HG03342 (cell line): ENCODE measurements at regions not wholly inside any gene's neighbourhood (a gene's known extent, or its start where the extent isn't known, plus 50 kb on each side); places are given as distances from the start of the nearest gene placed in this dataset.

Experiments
- ATAC-seq: cut with Tn5 transposase; IDR thresholded peaks from one replicate; pipeline ENCODE4 v1.9.1; 2021; ENCODE audit warnings: mild to moderate bottlenecking, moderate library complexity; ENCODE audit not compliant: unreplicated experiment

- no peak for ATAC-seq
Observed at GRCh38 chr13:39279077-39279476, 240.8 kb downstream of the NHLRC3 start.

GRCh38 chr13:39281539-39282150 lies 243.4 kb downstream of the NHLRC3 start:
- no peak for ATAC-seq

GRCh38 chr13:39282400-39282972 lies 244.2 kb downstream of the NHLRC3 start:
- peak; percentile 95 for ATAC-seq

GRCh38 chr13:39283072-39283471 lies 244.8 kb downstream of the NHLRC3 start:
- no peak for ATAC-seq

- no peak for ATAC-seq
Observed at GRCh38 chr13:39284801-39285388, 246.6 kb downstream of the NHLRC3 start.
